Right ventricle myocardium superior (tissue), 1 donor: ENCODE measurements at regions not wholly inside any gene's neighbourhood (a gene's known extent, or its start where the extent isn't known, plus 50 kb on each side); places are given as distances from the start of the nearest gene placed in this dataset.

Experiments
- ATAC-seq: fragments of 200-7000 bp; cut with Tn5 transposase; one replicate; pipeline ENCODE4 v1.9.1; 2020; ENCODE audit warnings: mild to moderate bottlenecking; ENCODE audit not compliant: poor library complexity
- DNase-seq: peaks from one replicate; pipeline ENCODE4 v3.0.0-alpha.2; 2020
- intact Hi-C: fragments of 100-400 bp; cut with DNase I; formaldehyde crosslinking; loops from one replicate; pipeline ENCODE4 v1.11.2; 2022
- donor health status: DM: no; HTN: yes; CAD: no; lungs with severe emphysema.

- intact Hi-C loops, result loop anchor here (10.0 kb wide), 1 partner anchor 63 kb away; no protein-coding TSS in a partner anchor
- ATAC-seq (no peak), DNase-seq (no peak)
Measured at GRCh38 chr3:124257336-124257864, 265.5 kb upstream of the ROPN1 start.

GRCh38 chr3:124258057-124258500 lies 266.2 kb upstream of the ROPN1 start:
- intact Hi-C loops, result loop anchor here (10.0 kb wide), 1 partner anchor 63 kb away; no protein-coding TSS in a partner anchor
- no peak for ATAC-seq

GRCh38 chr3:124260206-124260915 lies 268.4 kb upstream of the ROPN1 start:
- peak; percentile 71 for ATAC-seq
- DNase-seq, result peak; percentile 56
- intact Hi-C loops, result no loop called here

More at GRCh38 chr3:124258057-124258500, 266.2 kb upstream of the ROPN1 start:
- DNase-seq, result no peak

- DNase-seq, result no peak
- intact Hi-C loops, result no loop called here
- ATAC-seq, result no peak
Measured at GRCh38 chr3:124261306-124261705, 269.4 kb upstream of the ROPN1 start.

GRCh38 chr3:124263168-124263567 lies 271.2 kb upstream of the ROPN1 start:
- ATAC-seq (no peak), DNase-seq (no peak)
- intact Hi-C loops, result no loop called here

- intact Hi-C loops, result no loop called here
- ATAC-seq, result no peak
- DNase-seq, result no peak
Measured at GRCh38 chr3:124264346-124264745, 272.4 kb upstream of the ROPN1 start.

GRCh38 chr3:124266487-124266886 lies 274.6 kb upstream of the ROPN1 start:
- intact Hi-C loops, result no loop called here
- peak; percentile 48 for ATAC-seq
- no peak for DNase-seq

- intact Hi-C loops, result no loop called here
- ATAC-seq, result no peak
- no peak for DNase-seq
Measured at GRCh38 chr3:124267406-124267805, 275.5 kb upstream of the ROPN1 start.

- ATAC-seq (no peak), DNase-seq (no peak)
- intact Hi-C loops, result no loop called here
Measured at GRCh38 chr3:124268355-124268754, 276.4 kb upstream of the ROPN1 start.

GRCh38 chr3:124269619-124270018 lies 277.7 kb upstream of the ROPN1 start:
- DNase-seq (no peak), ATAC-seq (no peak)
- intact Hi-C loops, result no loop called here

- ATAC-seq (no peak), DNase-seq (no peak)
- intact Hi-C loops, result no loop called here
Measured at GRCh38 chr3:124272605-124273151, 280.8 kb upstream of the ROPN1 start.

- intact Hi-C loops, result no loop called here
- DNase-seq (no peak), ATAC-seq (no peak)
Measured at GRCh38 chr3:124273651-124274050, 281.7 kb upstream of the ROPN1 start.

- DNase-seq (no peak), ATAC-seq (no peak)
Measured at GRCh38 chr3:124274051-124274450, 282.1 kb upstream of the ROPN1 start.

GRCh38 chr3:124275412-124275811 lies 283.5 kb upstream of the ROPN1 start:
- ATAC-seq (peak; percentile 80), DNase-seq (peak; percentile 82)
- intact Hi-C loops, result loop anchor here (5.0 kb wide), 1 partner anchor 243 kb away; the partner anchor contains the start of gene KALRN

More at GRCh38 chr3:124274051-124274450, 282.1 kb upstream of the ROPN1 start:
- intact Hi-C loops, result no loop called here

- intact Hi-C loops, result loop anchor here (5.0 kb wide), 1 partner anchor 244 kb away; the partner anchor contains the start of gene KALRN
- ATAC-seq (no peak), DNase-seq (no peak)
Measured at GRCh38 chr3:124276133-124276532, 284.2 kb upstream of the ROPN1 start.

GRCh38 chr3:124276539-124277143 lies 284.7 kb upstream of the ROPN1 start:
- DNase-seq (no peak), ATAC-seq (no peak)
- intact Hi-C loops, result loop anchor here (5.0 kb wide), 1 partner anchor 244 kb away; the partner anchor contains the start of gene KALRN

- intact Hi-C loops, result loop anchor here (5.0 kb wide), 1 partner anchor 245 kb away; the partner anchor contains the start of gene KALRN
- peak; percentile 60 for ATAC-seq
Measured at GRCh38 chr3:124277144-124277890, 285.4 kb upstream of the ROPN1 start.

GRCh38 chr3:124281453-124282316 lies 289.8 kb upstream of the ROPN1 start:
- peak; percentile 70 for ATAC-seq
- intact Hi-C loops, result loop anchor here (5.0 kb wide), 1 partner anchor 264 kb away; no protein-coding TSS in a partner anchor
- no peak for DNase-seq

More at GRCh38 chr3:124277144-124277890, 285.4 kb upstream of the ROPN1 start:
- DNase-seq, result peak; percentile 50
